ENCODE measurements at regions not wholly inside any gene's neighbourhood (a gene's known extent, or its start where the extent isn't known, plus 50 kb on each side); places are given as distances from the start of the nearest gene placed in this dataset.

- no peaks in the 10 kb centered on the region for H3K36me3 Mint-ChIP-seq (ENCODE audit: insufficient read depth in 1 of 3, low read depth in 3 of 3)
- no peaks in the 10 kb centered on the region for H3K4me1 Mint-ChIP-seq
- no CpG with 5 or more reads among the region's 2 CpGs for WGBS (ENCODE audit: extremely low coverage, insufficient read length, low lambda C conversion rate)
- no peak overlapping the region for H3K56ac ChIP-seq (ENCODE audit: insufficient read length, low read depth, low read length)
- no peaks in the 10 kb centered on the region for H3K79me1 ChIP-seq (ENCODE audit: insufficient read depth, low read depth, low read length, poor library complexity, severe bottlenecking)
- DNase-seq, result no peak
- no peaks in the 10 kb centered on the region for H3K9me3 ChIP-seq (ENCODE audit: control insufficient read depth, low read depth, low read length)
- no peak overlapping the region for H3K4me2 ChIP-seq (ENCODE audit: insufficient read depth, insufficient read length, low read length)
- H3K4me3 Mint-ChIP-seq, result no peak overlapping the region
- H2BK5ac ChIP-seq (ENCODE audit: insufficient read length, low read length), result no peak overlapping the region
- H3K4me1 ChIP-seq (ENCODE audit: insufficient read depth, low read length), result no peaks in the 10 kb centered on the region
- no peaks in the 10 kb centered on the region; the same call in 1 of the 2 replicates for H3K27me3 Mint-ChIP-seq (ENCODE audit: low read depth)
- H3K27me3 ChIP-seq (ENCODE audit: insufficient read depth, low read length), result no peaks in the 10 kb centered on the region
- H3K14ac ChIP-seq (ENCODE audit: insufficient read depth, low read length), result no peak overlapping the region
- no peak overlapping the region for H2AFZ ChIP-seq (ENCODE audit: low read length)
- no peak overlapping the region; the same call in 1 of the 2 replicates for H2BK15ac ChIP-seq (ENCODE audit: low read depth, low read length)
- no peak overlapping the region for H2BK12ac ChIP-seq (ENCODE audit: insufficient read length, low read depth, low read length)
- H3K23ac ChIP-seq (ENCODE audit: insufficient read length, low read depth, low read length), result no peak overlapping the region
- no peaks in the 10 kb centered on the region for H3K9me3 Mint-ChIP-seq
- no peak overlapping the region for H3K27ac ChIP-seq (ENCODE audit: insufficient read length, low read depth, low read length)
- no peak overlapping the region for H2AK5ac ChIP-seq (ENCODE audit: insufficient read length, low read length)
- no peaks in the 10 kb centered on the region for H4K20me1 ChIP-seq (ENCODE audit: control insufficient read depth, insufficient read depth, insufficient read length)
- H4K91ac ChIP-seq (ENCODE audit: insufficient read length, low read depth, low read length), result no peak overlapping the region
- H3K9ac ChIP-seq (ENCODE audit: extremely low read depth, insufficient read length, low read length), result no peak overlapping the region
- H3T11ph ChIP-seq (ENCODE audit: low read length), result no peak overlapping the region
- no peak overlapping the region for H2BK120ac ChIP-seq (ENCODE audit: low read depth, low read length, poor library complexity, severe bottlenecking)
- H4K5ac ChIP-seq (ENCODE audit: insufficient read length, low read depth, low read length), result no peak overlapping the region
- H3K4ac ChIP-seq (ENCODE audit: low read depth, low read length), result no peak overlapping the region
- no peaks in the 10 kb centered on the region for H3K79me2 ChIP-seq (ENCODE audit: insufficient read depth, low read length)
- H3K27ac Mint-ChIP-seq, result no peak overlapping the region
- TF ChIP-seq CTCF (conservative IDR thresholded peaks at IDR 0.05), result no peak
- no peak overlapping the region for H3K18ac ChIP-seq (ENCODE audit: insufficient read length, low read depth, low read length)
- no peak overlapping the region for H4K8ac ChIP-seq (replicated peaks; ENCODE audit: insufficient read length, low read depth, low read length)
- H3K23me2 ChIP-seq (ENCODE audit: insufficient read length, low read depth, low read length, poor library complexity, severe bottlenecking), result no peaks in the 10 kb centered on the region
- H2BK20ac ChIP-seq (ENCODE audit: low read depth, low read length, poor library complexity, severe bottlenecking), result peak overlapping the region; percentile 75
These were observed 510.1 kb downstream of the TXNL1 start for GRCh38 chr18:56128153-56128791.
